Spleen (tissue), 7 donors: ENCODE measurements at regions not wholly inside any gene's neighbourhood (a gene's known extent, or its start where the extent isn't known, plus 50 kb on each side); places are given as distances from the start of the nearest gene placed in this dataset.

ENCODE experiments used
- POLR2A ChIP-seq, 3 donors: fragments of 450-650 bp; IDR thresholded peaks; one replicate each; pipeline ENCODE4 v1.5.1; 2017; ENCODE audit warnings: antibody characterized with exemption in 3 of 3, mild to moderate bottlenecking in 1 of 3
- POLR2AphosphoS5 ChIP-seq, 3 donors: sonication (generic); formaldehyde crosslinking; IDR thresholded peaks; one replicate each; pipeline ENCODE4 v1.5.1; 2017; ENCODE audit warnings: antibody characterized with exemption in 3 of 3
- TF ChIP-seq, protein P1 (sequence below), 11 experiments: fragments of 200-600 bp in 7 of 11; fragments of 450-650 bp in 4 of 11; sonication (generic) in 4 of 11; IDR thresholded peaks in 8 of 11; conservative IDR thresholded peaks in 3 of 11; 1 replicate in 7 of 11; 2 replicates in 4 of 11; pipeline versions ENCODE4 v1.4.0 to v1.8.0; 2016 to 2021; ENCODE audit warnings: antibody characterized with exemption in 11 of 11, inconsistent platforms in 4 of 11, mild to moderate bottlenecking in 1 of 11
- donor health status: DM: no; HTN: no; CAD: no; lungs with moderate emphysema.
- donor health status: DM: no; HTN: no; CAD: no.
- donor health status: DM: no; HTN: no; CAD: no.

- TF ChIP-seq, protein P1, sequence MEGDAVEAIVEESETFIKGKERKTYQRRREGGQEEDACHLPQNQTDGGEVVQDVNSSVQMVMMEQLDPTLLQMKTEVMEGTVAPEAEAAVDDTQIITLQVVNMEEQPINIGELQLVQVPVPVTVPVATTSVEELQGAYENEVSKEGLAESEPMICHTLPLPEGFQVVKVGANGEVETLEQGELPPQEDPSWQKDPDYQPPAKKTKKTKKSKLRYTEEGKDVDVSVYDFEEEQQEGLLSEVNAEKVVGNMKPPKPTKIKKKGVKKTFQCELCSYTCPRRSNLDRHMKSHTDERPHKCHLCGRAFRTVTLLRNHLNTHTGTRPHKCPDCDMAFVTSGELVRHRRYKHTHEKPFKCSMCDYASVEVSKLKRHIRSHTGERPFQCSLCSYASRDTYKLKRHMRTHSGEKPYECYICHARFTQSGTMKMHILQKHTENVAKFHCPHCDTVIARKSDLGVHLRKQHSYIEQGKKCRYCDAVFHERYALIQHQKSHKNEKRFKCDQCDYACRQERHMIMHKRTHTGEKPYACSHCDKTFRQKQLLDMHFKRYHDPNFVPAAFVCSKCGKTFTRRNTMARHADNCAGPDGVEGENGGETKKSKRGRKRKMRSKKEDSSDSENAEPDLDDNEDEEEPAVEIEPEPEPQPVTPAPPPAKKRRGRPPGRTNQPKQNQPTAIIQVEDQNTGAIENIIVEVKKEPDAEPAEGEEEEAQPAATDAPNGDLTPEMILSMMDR (IDR thresholded peaks at IDR 0.05 in 8 of 11, conservative IDR thresholded peaks at IDR 0.05 in 3 of 11), result no peak
- no peak for TF ChIP-seq POLR2A (IDR thresholded peaks at IDR 0.05)
- TF ChIP-seq POLR2AphosphoS5 (IDR thresholded peaks at IDR 0.05), result no peak
Measured at GRCh38 chr2:208638059-208638458, 231.5 kb downstream of the PTH2R start.
